Ovary (tissue), 7 donors: ENCODE measurements at regions not wholly inside any gene's neighbourhood (a gene's known extent, or its start where the extent isn't known, plus 50 kb on each side); places are given as distances from the start of the nearest gene placed in this dataset.

Experiments
- DNase-seq, 5 donors: peaks; one replicate each; pipeline ENCODE4 v3.0.0-alpha.2; 2019 to 2020
- H3K27ac ChIP-seq, 2 donors: fragments of 200-600 bp; one replicate each; pipeline versions ENCODE4 v1.5.1 to v1.8.0; 2019 to 2022
- H3K27me3 ChIP-seq: fragments of 200-600 bp; one replicate; pipeline ENCODE4 v1.8.0; 2022
- H3K36me3 ChIP-seq: fragments of 200-600 bp; sonication (generic); one replicate; pipeline ENCODE4 v1.5.1; 2019
- H3K4me1 ChIP-seq: one replicate; pipeline ENCODE4 v1.8.1; 2013; ENCODE audit warnings: mild to moderate bottlenecking, moderate library complexity; ENCODE audit not compliant: insufficient read depth
- H3K4me3 ChIP-seq: fragments of 200-600 bp; sonication (generic); one replicate; pipeline ENCODE4 v1.5.1; 2017
- H3K9me3 ChIP-seq, 2 donors: fragments of 200-600 bp in 1 of 2; sonication (generic) in 1 of 2; one replicate each; pipeline versions ENCODE4 v1.5.1 to v1.8.1; 2013 to 2019; ENCODE audit warnings: mild to moderate bottlenecking in 1 of 2, moderate library complexity in 1 of 2
- CTCF ChIP-seq, 3 donors: fragments of 450-650 bp in 2 of 3; fragments of 200-600 bp in 1 of 3; IDR thresholded peaks; one replicate each; pipeline versions ENCODE4 v1.5.1 to v1.8.0; 2016 to 2022; ENCODE audit warnings: antibody characterized with exemption in 3 of 3, mild to moderate bottlenecking in 1 of 3
- EP300 ChIP-seq: sonication (generic); formaldehyde crosslinking; IDR thresholded peaks from one replicate; pipeline ENCODE4 v1.6.1; 2017; ENCODE audit warnings: antibody characterized with exemption
- POLR2A ChIP-seq: fragments of 450-650 bp; IDR thresholded peaks from one replicate; pipeline ENCODE4 v1.6.1; 2017; ENCODE audit warnings: antibody characterized with exemption, mild to moderate bottlenecking, moderate library complexity
- WGBS, 3 donors: extraction: QIAGEN DNeasy Blood & Tissue Kit in 1 of 3; methylation state at CpG; one replicate each; pipeline versions ENCODE4 v1.1.5 to v1.1.7; 2013 to 2017; 5-methylcytosine and 5-hydroxymethylcytosine counted together
- intact Hi-C, 4 donors: fragments of 100-400 bp; cut with DNase I; formaldehyde crosslinking; loops; one replicate each; pipeline versions ENCODE4 v1.11.0 to v1.15.1; 2022 to 2023
- donor health status: DM: no; HTN: no; CAD: no; lungs with moderate emphysema.
- donor health status: DM: no; HTN: no; CAD: no.
- donor health status: Bipolar disorder and iron deficiency.
- donor health status: DM: no; HTN: no; CAD: no.
- donor health status: DM: yes; HTN: yes; CAD: no.

GRCh38 chr9:82475584-82476301, 487.2 kb downstream of the SPATA31D1 start:
- no peaks in the 10 kb centered on the region for H3K9me3 ChIP-seq
- H3K36me3 ChIP-seq, result no peaks in the 10 kb centered on the region
- H3K27me3 ChIP-seq, result no peaks in the 10 kb centered on the region
- intact Hi-C loops, result no loop called here
- no peak overlapping the region for H3K27ac ChIP-seq
- H3K4me3 ChIP-seq, result no peak overlapping the region
- H3K4me1 ChIP-seq, result no peaks in the 10 kb centered on the region
- WGBS, 3 donors, result 65 to 73% (median 69%) methylated on average over 4 of the region's 4 CpGs
- TF ChIP-seq CTCF (IDR thresholded peaks at IDR 0.05), result no peak
- no peak for TF ChIP-seq POLR2A
- no peak for TF ChIP-seq EP300
- DNase-seq, result no peak

- no peaks in the 10 kb centered on the region for H3K9me3 ChIP-seq
- TF ChIP-seq POLR2A, result no peak
- no peak for TF ChIP-seq EP300
- no peak for TF ChIP-seq CTCF (IDR thresholded peaks at IDR 0.05)
- H3K27ac ChIP-seq, result no peak overlapping the region
- no peaks in the 10 kb centered on the region for H3K36me3 ChIP-seq
- H3K4me1 ChIP-seq, result no peaks in the 10 kb centered on the region
- 71 to 73% (median 71%) methylated on average over 2 of the region's 2 CpGs for WGBS, 3 donors
- no peak for DNase-seq
- H3K27me3 ChIP-seq, result no peaks in the 10 kb centered on the region
- intact Hi-C loops, result no loop called here
- H3K4me3 ChIP-seq, result no peak overlapping the region
Observed at GRCh38 chr9:82480921-82481320, 492.3 kb downstream of the SPATA31D1 start.

GRCh38 chr9:82487935-82488312, 499.4 kb downstream of the SPATA31D1 start:
- H3K27ac ChIP-seq, result no peak overlapping the region
- WGBS, 3 donors, result 57 to 59% (median 58%) methylated on average over 2 of the region's 2 CpGs
- intact Hi-C loops, result no loop called here
- H3K9me3 ChIP-seq, result no peaks in the 10 kb centered on the region
- H3K27me3 ChIP-seq, result no peaks in the 10 kb centered on the region
- DNase-seq, result no peak
- H3K4me3 ChIP-seq, result no peak overlapping the region
- H3K4me1 ChIP-seq, result peaks cover 2% of the 10 kb centered on the region
- TF ChIP-seq CTCF (IDR thresholded peaks at IDR 0.05) (no peak), EP300 (no peak), POLR2A (no peak)
- no peaks in the 10 kb centered on the region for H3K36me3 ChIP-seq

- intact Hi-C loops, result no loop called here
- H3K36me3 ChIP-seq, result no peaks in the 10 kb centered on the region
- H3K4me3 ChIP-seq, result no peak overlapping the region
- WGBS, 3 donors, result 10 to 16% (median 10%) methylated on average over 8 of the region's 8 CpGs
- no peaks in the 10 kb centered on the region for H3K27me3 ChIP-seq
- H3K27ac ChIP-seq, result no peak overlapping the region
- H3K4me1 ChIP-seq, result peaks cover 2% of the 10 kb centered on the region
- no peaks in the 10 kb centered on the region for H3K9me3 ChIP-seq
- DNase-seq, result no peak
- no peak for TF ChIP-seq EP300
- no peak for TF ChIP-seq POLR2A
- no peak for TF ChIP-seq CTCF (IDR thresholded peaks at IDR 0.05)
Observed at GRCh38 chr9:82488313-82489200, 500.0 kb downstream of the SPATA31D1 start.
